HepG2 (cell line): ENCODE measurements at regions not wholly inside any gene's neighbourhood (a gene's known extent, or its start where the extent isn't known, plus 50 kb on each side); places are given as distances from the start of the nearest gene placed in this dataset.

ENCODE experiments used
- FOXO1 ChIP-seq: sonication (generic); formaldehyde crosslinking; IDR thresholded peaks from 2 replicates; pipeline ENCODE4 v1.4.0; 2020; ENCODE audit warnings: missing genetic modification reagents
- KIAA2018 ChIP-seq: sonication (generic); formaldehyde crosslinking; IDR thresholded peaks from 2 replicates; pipeline ENCODE4 v1.5.0; 2020; ENCODE audit warnings: mild to moderate bottlenecking, missing genetic modification reagents, borderline replicate concordance
- MTERF4 ChIP-seq: sonication (generic); formaldehyde crosslinking; IDR thresholded peaks from 2 replicates; pipeline ENCODE4 v1.8.0; 2023; ENCODE audit warnings: mild to moderate bottlenecking, missing genetic modification reagents
- RARA ChIP-seq: IDR thresholded peaks from 2 replicates; pipeline ENCODE4 v1.6.1; 2016; ENCODE audit warnings: missing genetic modification reagents, missing compliant biosample characterization
- ZFP62 ChIP-seq: sonication (generic); formaldehyde crosslinking; IDR thresholded peaks from 2 replicates; pipeline ENCODE4 v1.4.0; 2020; ENCODE audit warnings: missing genetic modification reagents
- ZNF251 ChIP-seq: sonication (generic); formaldehyde crosslinking; IDR thresholded peaks from 2 replicates; pipeline ENCODE4 v1.9.0; 2021; ENCODE audit warnings: mild to moderate bottlenecking, missing genetic modification reagents
- ZNF556 ChIP-seq: sonication (generic); formaldehyde crosslinking; IDR thresholded peaks from 2 replicates; pipeline ENCODE4 v1.4.0; 2020; ENCODE audit warnings: mild to moderate bottlenecking, missing genetic modification reagents, borderline replicate concordance
- ZSCAN5A ChIP-seq: sonication (generic); formaldehyde crosslinking; IDR thresholded peaks from 2 replicates; pipeline ENCODE4 v1.8.0; 2022; ENCODE audit warnings: mild to moderate bottlenecking, missing genetic modification reagents, borderline replicate concordance
- ZUFSP ChIP-seq: sonication (generic); formaldehyde crosslinking; IDR thresholded peaks from 2 replicates; pipeline ENCODE4 v1.9.0; 2021; ENCODE audit warnings: missing genetic modification reagents, mild to moderate bottlenecking, borderline replicate concordance

- TF ChIP-seq KIAA2018 (no peak), MTERF4 (CRISPR knock-in tag) (no peak), FOXO1 (no peak), ZNF556 (CRISPR knock-in tag) (no peak), RARA (CRISPR knock-in tag) (no peak), ZFP62 (CRISPR knock-in tag) (no peak), ZNF251 (CRISPR knock-in tag) (no peak), ZSCAN5A (no peak), ZUFSP (CRISPR knock-in tag) (no peak)
Observed at GRCh38 chr7:57482-58255, 134.7 kb upstream of the FAM20C start (continued).
